ENCODE measurements at regions not wholly inside any gene's neighbourhood (a gene's known extent, or its start where the extent isn't known, plus 50 kb on each side); places are given as distances from the start of the nearest gene placed in this dataset.

DNA sequence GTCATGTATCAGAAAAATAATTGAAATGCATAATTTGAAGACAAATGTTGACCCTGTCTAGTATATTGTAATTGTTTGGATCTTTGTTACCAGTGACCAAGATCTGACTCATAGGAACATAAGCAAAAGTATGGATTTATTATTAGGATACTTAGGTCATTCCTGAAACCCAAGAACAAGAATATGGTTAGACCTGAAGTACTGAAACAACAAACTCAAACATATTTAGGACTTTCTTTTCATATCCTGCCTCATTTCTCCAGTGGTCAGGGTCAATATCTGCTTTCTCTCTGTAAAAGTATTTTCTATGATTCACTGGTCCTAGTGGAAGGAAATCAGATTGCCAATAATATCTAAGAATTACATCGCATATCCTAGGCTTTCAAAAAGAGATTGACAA is 1937.1 kb upstream of the WWC1 start:
- peak; percentile 5 for DNase-seq (ENCODE audit: low read depth)
- TF ChIP-seq CTCF (conservative IDR thresholded peaks at IDR 0.05; ENCODE audit: control insufficient read depth, insufficient read depth, low read depth, low read length), result no peak
- no peak overlapping the region for H3K4me3 ChIP-seq (ENCODE audit: control insufficient read depth, low read depth, low read length)

GRCh38 chr5:166356096-166356495 is 1935.3 kb upstream of the WWC1 start:
- H3K4me3 ChIP-seq (ENCODE audit: control insufficient read depth, low read depth, low read length), result no peak overlapping the region
- no peak for TF ChIP-seq CTCF (conservative IDR thresholded peaks at IDR 0.05; ENCODE audit: control insufficient read depth, insufficient read depth, low read depth, low read length)
- DNase-seq (ENCODE audit: low read depth), result no peak

DNA sequence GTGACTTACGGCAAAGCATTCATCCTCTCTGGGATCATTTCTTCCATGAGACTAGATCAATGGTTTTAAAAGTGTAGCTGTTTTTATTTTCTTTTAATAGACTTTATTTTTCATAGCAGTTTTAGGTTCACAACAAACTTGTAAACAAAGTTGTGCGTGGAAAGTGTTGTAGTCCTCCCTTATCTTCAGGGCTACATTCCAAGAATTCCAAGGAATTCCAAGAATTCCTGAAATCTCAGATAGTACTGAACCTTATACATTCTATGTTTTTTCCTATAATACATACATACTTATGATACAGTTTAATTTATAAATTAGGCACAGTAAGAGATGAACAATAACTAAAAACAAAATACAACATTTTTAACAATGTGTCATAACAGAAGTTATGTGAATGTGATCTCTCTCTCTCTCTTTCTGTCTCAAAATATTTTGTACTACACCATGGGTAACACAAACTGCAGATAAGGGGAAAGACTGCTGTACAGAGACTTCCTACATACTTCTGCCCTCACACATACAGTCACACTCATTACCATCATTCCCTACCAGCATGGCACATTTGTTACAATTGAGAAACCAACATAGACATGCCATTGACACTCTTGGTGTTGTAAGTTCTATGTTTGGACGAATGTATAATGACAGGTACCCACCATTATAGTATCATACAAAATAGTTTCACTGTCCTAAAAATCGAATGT is 1933.2 kb upstream of the WWC1 start:
- TF ChIP-seq CTCF (conservative IDR thresholded peaks at IDR 0.05; ENCODE audit: control insufficient read depth, insufficient read depth, low read depth, low read length), result no peak
- no peak overlapping the region for H3K4me3 ChIP-seq (ENCODE audit: control insufficient read depth, low read depth, low read length)
- DNase-seq (ENCODE audit: low read depth), result no peak

- no peak for TF ChIP-seq CTCF (conservative IDR thresholded peaks at IDR 0.05; ENCODE audit: control insufficient read depth, insufficient read depth, low read depth, low read length)
- no peak overlapping the region for H3K4me3 ChIP-seq (ENCODE audit: control insufficient read depth, low read depth, low read length)
- DNase-seq (ENCODE audit: low read depth), result no peak
Measured at GRCh38 chr5:166363087-166363760, 1928.2 kb upstream of the WWC1 start.

GRCh38 chr5:166365164-166365563 is 1926.3 kb upstream of the WWC1 start:
- no peak for TF ChIP-seq CTCF (conservative IDR thresholded peaks at IDR 0.05; ENCODE audit: control insufficient read depth, insufficient read depth, low read depth, low read length)
- H3K4me3 ChIP-seq (ENCODE audit: control insufficient read depth, low read depth, low read length), result no peak overlapping the region
- DNase-seq (ENCODE audit: low read depth), result no peak

DNA sequence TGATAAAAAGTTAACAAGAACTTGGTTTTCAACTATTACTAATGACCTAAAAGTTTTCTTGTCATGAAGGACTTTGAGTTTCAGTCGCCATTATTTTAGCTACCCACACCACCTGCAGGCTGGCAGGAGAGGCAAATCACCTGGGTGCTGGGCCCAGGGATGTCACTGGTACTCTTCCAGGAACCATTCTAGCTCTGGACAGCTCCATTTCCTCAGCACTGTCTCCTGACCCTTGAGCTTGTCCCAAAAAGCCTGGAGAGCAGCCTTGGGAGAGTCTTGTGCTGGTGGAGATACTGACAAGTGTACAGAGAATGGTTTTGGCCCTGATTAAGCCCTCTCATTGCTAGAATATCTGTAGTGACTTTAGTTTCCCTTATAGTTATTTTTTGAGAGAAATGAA is 1924.1 kb upstream of the WWC1 start:
- no peak for DNase-seq (ENCODE audit: low read depth)
- no peak for TF ChIP-seq CTCF (conservative IDR thresholded peaks at IDR 0.05; ENCODE audit: control insufficient read depth, insufficient read depth, low read depth, low read length)
- H3K4me3 ChIP-seq (ENCODE audit: control insufficient read depth, low read depth, low read length), result no peak overlapping the region
